ENCODE measurements at regions not wholly inside any gene's neighbourhood (a gene's known extent, or its start where the extent isn't known, plus 50 kb on each side); places are given as distances from the start of the nearest gene placed in this dataset.
A peak's percentile ranks its signal among the peaks of the same experiment; 100 is the strongest.
"Not testable (repeated sequence)": the region's sequence is repeated elsewhere in the genome, so short reads cannot be mapped to it uniquely, and the experiment has no call there.

DNA sequence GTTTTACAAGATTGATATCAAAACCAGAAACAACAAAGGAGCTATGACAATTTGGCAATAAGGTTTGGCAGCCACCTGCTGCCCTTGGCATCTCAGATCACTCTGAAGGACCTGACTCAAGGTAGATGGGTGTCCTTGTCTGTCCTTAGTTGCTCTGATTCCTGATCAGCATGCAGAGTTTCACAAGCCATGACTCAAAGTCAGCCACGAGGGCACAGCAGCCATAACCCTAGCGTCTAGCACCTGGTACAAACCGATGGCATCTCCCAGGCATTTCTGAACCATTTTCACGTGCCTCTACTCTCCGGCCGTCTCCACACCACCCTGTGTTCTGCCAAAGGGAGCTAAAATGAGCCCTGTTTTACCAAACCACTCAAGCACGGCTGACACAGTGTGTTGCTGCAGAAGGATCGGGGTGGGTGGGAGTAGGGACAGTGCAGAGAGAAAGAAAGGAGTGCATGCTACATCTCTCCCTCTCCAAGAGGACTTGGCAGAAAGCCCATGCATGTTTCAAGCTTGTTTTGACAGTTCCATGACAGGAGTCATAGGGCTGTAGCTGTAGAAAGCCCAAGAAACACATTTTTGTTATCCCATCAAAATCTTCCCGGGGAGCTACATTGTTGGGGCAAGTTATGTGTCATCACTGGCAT, 297.3 kb downstream of the ABCC12 start:
- DNase-seq (ENCODE audit: low spot score), result no peak

DNA sequence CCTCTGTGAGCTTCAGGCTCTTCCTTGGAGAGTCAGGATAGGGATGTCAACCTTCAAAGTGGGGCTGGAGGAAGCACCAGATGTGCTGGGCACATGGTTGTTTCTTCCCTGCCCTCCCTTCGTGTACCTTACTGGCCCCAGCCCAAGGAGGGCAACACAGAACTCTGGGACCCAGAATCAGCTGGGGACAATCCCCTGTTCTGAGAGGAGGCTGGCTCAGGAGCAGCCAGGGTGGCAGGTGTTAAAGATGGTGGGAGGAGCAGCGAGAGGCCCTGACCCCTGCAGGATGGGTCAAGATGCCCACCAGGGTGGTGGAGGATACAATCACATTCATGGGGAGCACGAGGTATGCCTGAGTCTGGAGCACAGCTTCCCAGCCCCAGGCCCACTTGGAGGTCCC, 300.4 kb downstream of the ABCC12 start:
- DNase-seq (ENCODE audit: low spot score), result no peak

DNA sequence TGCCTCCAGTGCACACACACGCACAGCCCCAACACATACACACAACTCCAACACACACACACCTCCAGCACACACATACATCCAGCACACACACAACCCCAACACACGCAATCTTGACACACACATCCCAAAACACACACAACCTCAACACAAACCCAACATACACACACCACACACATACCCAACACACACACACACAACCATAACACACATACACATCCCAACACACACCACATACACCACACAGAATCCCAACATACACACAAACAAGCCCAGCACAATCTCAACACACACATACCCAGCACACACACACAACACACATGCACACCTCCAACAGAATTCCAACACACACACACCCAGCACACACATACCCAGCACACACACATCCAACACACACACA, 301.1 kb downstream of the ABCC12 start:
- DNase-seq (ENCODE audit: low spot score), result no peak

DNA sequence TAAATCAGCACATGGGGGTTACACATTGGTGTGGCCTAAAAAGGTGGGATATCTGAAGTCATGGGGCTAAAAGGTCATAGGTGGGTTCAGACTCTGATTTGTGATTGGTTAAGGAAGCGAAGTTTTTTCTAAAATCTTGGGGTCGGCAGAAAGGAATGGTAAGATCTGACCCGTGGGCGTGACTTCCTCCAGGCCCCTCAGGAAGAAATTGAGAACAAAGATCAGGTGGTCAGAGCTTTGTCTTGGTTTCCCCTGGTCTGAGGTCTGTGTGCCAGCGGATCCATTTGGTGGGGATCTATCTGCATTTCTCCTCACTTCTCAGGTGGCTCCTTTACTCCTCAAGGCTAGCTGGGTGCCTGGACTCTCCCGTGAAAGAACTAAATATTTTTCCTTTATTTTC, 302.8 kb downstream of the ABCC12 start:
- DNase-seq (ENCODE audit: low spot score), result no peak

DNA sequence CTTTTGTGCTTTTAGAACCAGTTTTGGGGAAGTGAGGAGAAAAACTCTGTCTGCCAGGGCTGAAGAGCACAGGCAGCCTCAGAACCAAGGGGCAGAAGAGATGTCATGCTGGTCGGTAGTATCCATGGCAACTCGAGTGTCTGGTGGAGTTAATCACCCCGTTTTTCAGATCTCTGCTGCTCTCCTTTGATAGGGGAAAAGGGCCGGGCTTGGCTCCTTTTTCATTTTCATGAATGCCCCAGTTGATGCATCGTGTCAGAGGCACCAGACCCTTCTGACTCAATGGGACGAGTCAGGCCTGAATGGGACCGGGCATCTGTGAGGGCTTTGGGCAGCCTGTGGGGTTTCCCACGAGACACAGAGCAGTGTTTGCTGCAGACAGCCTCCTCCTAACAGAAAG, 304.6 kb downstream of the ABCC12 start:
- no peak for DNase-seq (ENCODE audit: low spot score)

DNA sequence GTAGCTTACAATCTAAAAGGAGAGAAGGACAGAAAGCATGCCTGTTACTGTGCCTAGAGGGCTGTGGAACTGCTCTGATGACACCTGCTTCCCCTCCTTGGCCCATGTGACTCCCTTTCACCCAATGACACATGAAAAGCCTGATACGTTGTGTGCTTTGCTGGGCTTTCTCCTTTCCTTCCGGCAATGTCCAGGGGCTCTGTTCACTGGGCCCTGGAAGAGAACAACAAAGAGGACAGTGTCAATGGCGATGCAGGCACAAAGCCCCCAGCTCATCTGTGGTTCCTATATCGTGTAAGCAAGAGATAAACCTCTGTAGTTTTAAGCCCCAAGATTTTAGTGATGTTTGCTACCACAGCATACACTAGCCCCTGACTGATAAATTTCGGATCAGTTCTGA, 306.1 kb downstream of the ABCC12 start:
- DNase-seq (ENCODE audit: low spot score), result no peak

DNA sequence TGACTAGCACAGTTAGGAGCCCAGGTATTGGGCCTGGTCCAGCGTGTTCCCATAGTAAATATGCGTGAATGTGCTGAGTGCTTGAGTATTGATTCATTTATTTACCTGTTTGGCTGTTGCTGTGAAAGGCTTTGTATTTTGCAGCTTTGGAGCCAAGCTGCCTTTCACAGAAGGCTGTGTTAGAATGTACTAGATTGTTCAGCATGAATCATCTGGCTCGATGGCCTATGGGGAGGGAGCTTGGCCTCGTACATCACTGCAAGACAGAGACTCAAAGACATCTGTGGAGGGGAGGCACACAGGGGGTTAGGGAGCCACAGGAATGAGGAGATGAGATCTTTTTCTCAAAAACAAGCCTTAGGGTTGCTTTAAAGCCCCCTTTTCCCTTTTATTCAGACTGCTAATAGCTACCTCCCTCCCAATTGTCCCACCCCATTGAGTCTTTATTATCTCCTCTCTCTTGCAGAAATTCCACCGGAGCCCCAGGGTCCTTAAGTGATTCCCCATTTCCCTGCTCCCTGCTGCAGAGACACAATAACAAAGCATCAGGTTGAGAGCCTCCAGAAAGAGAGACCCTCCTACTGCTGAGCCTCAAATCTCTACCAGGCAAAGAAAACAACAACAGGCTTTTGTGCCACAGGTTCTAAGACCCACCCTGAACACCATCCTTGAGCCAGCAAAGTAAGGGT, 307.2 kb downstream of the ABCC12 start:
- peak; percentile 34 for DNase-seq (ENCODE audit: low spot score)

DNA sequence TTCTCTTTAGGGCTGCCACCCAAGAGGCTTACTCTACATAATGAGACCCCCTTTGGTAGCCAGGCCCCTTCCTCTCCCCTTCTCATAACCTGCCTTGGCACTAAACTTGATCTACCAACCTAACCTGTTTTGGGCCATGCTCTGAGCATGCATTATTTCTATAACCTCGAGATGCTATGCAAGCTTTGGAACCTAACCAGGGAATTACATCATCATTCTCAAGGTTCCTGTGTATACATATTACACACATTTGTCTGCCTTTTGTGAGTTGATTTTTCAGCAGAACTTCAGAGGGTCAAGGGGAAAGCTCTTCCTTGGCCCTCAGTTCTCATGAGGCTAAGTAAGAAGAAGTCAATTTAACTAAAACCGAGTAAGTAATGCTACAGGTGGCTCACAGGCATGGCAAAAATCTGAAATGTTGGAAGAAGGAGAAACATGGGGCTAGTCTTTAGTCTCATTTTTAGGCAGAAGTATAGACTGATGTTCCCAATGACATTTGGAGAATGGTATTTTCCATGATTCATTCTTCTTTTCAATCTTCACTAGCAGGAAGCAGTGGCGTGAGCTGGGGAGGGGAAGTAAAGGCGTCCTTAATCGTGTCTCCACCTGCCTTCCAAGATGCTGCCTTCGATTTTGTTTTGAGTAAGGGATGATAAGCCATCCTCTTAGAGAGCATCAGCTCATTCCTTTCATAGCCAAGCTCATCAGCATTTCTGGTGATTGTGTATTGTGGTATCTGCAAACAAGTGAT, 308.4 kb downstream of the ABCC12 start:
- DNase-seq (ENCODE audit: low spot score), result no peak

DNA sequence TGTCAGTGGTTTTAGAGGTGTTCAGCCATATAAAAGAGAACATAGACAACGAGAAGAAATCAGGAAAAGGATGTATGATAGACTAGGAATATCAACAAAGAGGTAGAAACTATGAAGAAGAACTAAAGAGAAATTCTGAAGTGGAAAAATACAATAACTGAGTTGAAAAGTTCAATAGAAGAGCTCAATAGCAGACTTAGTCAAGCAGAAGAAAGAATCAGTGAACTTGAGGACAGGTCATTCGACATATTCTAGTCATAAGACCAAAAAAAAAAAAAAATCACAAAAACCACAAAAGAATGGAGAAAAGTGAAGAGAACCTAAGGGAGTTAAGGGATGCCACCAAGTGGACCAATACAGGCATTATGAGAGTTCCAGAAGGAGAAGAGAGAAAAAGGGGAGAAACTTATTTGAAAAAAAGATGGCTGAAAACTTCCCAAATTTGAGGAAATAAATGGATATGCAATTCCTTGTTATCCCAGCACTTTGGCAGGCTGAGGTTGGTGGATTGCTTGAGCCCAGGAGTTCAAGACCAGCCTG, 321.2 kb downstream of the ABCC12 start:
- no peak for DNase-seq (ENCODE audit: low spot score)

DNA sequence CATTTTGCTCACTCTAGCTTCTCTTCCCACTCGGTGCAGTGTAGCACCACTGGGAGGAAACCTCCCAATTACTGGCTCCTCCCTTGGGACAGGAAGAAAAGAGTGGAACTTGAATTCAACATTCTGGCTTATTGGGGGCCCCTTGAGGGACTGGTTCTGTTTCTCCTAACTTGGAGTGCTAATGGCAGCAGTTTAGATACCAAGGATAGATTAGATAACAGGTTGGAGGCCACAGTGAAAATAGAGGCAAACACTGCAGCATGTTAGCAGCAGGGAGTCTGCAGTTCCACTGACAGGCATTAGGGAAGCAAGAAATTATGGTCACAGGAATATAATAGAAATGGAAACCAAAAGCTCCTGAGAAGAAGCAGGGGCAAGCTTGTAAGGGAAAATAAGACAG, 322.0 kb downstream of the ABCC12 start:
- DNase-seq (ENCODE audit: low spot score), result no peak

DNA sequence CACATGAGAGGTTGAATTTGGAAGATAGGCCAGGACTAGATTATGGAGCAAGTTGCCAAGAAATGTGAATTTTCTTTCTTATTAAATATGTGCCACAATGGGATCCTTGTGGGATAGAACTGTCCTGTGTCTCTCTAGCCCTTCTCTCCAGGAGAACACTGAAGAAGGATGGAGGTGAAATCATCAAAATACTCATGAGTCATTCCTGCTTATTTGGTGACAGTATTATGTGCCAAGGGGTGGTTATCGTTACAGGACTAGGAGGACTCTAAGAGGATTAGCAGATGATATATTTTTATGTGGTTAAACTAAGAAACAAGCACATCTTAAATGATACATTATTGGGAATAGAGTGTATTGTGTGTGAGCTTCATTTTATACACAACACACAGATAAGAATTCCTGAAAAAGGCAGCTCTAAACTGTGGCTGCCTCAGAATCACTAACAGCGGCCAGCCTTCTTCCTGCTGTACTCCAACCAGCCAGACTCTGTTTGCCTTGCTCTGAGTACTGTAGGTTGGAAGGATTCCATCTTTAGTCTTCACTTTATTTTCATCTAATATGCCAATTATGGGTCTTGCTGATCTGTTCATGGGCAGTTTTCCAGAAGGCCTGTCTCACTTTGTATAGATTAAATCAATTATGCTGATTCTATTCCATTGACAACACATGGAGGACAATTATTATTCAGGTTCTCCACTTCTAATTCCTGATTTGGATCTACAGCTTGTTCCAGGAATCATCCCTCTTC, 325.8 kb downstream of the ABCC12 start:
- no peak for DNase-seq (ENCODE audit: low spot score)

DNA sequence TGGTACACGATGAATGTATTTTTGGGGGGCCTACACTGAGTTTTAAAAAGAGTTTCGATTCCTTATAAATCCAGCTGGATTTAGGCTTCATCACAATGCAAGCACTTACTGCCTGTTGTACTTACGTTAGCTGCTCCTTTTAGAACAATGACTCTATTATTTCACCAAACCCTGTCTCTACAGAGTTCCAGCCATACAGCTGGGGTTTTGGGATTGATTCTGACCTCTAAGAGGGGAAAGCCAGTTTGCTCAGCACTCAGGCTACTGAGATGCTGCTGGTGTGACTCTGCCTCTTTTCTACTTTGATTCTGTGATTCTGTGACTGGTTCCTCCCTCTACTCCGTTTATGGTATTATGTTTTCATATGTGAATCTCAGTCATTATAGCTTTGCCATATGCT, 329.7 kb downstream of the ABCC12 start:
- DNase-seq (ENCODE audit: low spot score), result no peak

DNA sequence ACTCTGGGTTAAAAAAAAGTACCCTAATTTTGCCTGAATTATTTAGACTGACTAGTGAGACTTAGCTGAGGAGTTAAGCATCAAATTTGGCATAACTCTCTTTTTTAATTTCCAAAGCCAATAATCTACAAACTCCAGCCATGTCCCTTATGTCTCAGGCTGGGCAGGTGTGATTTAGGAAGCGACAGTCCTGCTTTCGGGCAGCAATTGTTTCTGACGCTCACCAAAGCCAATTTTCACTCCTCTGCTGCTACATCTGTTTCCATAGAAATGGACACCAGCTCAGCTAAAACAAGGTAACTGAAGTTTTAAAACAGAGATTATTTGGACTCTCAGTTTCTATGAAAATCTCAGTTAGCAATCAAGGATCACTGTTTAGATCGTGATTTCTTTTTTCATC, 338.7 kb downstream of the ABCC12 start:
- DNase-seq (ENCODE audit: low spot score), result no peak

DNA sequence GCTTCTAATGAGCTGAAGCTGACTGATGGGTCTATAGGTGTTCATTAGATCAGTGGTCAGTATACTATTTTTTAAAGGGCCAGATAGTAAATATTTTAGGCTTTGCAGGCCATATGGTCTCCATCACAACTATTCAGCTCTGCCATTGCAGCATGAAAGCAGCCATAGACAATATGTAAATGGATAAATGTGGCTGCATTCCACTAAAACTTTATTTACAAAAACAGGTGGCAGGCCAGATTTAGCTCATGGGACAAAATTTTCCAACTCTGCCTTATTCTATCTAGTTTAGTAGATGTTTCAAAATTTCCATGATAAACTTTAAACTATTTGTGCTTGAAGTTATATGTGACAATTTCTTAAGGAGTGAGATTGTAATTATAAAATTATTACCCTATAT, 339.3 kb downstream of the ABCC12 start:
- DNase-seq (ENCODE audit: low spot score), result no peak

DNA sequence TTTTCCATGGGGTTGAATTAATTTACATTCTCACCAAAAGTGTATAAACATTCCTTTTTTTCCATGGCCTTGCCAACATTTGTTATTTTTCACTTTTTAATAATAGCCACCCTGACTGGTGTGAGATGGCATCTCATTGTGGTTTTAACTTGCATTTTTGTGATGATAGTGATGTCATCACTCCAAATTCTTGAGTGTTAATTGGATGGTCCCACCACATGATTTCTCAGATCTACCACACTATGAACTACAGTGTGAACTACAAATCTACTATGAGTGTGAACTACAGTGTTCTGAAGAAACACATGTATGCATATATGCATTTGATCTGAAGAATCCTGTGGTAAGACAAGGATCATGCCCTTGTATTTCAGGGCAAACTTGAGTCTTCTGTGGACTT, 340.1 kb downstream of the ABCC12 start:
- no peak for DNase-seq (ENCODE audit: low spot score)

DNA sequence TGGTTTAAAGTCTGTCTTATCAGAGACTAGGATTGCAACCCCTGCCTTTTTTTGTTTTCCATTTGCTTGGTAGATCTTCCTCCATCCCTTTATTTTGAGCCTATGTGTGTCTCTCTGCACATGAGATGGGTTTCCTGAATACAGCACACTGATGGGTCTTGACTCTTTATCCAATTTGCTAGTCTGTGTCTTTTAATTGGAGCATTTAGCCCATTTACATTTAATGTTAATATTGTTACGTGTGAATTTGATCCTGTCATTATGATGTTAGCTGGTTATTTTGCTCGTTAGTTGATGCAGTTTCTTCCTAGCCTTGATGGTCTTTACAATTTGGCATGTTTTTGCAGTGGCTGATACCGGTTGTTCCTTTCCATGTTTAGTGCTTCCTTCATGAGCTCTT, 344.0 kb downstream of the ABCC12 start:
- DNase-seq (ENCODE audit: low spot score), result not testable (repeated sequence)

DNA sequence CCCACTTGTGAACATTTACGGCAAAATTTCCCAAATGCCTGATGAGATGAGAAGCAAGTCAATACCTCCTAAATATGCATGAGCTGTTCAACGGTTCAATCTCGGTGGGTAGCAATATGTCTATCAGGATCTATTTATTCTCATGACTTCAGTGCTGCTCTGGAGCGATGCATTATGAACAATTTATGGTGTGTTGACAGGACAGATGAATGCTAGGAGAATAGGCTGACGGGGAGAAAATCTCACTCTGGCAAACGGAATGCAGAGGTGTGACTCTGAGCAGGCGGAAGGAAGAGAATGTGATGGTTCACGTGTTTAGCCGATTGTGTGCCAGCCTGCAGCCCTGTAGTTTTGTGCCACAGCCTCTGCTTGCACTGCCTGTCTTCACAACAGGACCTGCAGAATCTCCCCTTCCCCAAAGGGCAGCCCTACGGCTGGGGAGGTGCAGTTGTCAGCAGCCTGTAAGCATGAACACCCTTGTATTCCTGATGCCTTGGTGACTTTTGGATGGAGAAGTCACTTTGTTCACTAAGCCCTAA, 345.2 kb downstream of the PHKB start:
- DNase-seq (ENCODE audit: low spot score), result no peak

DNA sequence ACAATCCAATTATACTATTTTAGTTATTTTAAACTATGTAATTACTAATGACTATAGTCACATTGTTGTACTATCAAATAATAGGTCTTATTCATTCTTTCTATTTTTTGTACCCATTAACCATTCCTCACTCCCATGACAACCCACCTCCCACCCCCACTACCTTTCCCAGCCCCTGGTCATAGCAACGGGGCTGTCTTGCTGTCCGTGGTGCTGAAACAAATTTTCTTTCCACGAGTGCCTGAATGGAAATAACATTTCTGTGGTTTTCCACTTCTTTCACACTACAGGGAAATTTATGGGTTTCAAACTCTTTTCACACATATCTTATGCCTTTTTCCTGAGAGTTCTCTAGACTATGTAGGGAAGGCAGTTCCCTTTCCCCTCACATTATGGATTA, 326.6 kb downstream of the PHKB start:
- no peak for DNase-seq (ENCODE audit: low spot score)

DNA sequence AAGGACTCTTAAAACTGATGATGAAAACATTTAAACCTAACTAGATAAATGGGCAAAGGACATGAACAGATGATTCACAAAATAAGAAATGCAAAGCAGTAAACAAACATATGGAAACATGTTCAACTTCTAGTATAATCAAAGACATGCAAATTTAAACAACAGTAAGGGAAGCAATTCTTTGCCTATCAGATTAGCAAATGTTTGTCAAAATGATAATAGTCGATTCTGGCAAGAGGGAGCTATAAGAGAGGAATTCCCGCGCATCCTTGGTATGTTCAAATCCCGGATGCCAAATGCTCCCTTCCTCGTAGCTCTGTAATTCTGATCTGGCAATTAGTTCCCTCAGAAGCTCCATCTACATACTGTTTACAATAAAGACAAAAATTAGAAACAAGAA, 320.5 kb downstream of the PHKB start:
- DNase-seq (ENCODE audit: low spot score), result no peak

DNA sequence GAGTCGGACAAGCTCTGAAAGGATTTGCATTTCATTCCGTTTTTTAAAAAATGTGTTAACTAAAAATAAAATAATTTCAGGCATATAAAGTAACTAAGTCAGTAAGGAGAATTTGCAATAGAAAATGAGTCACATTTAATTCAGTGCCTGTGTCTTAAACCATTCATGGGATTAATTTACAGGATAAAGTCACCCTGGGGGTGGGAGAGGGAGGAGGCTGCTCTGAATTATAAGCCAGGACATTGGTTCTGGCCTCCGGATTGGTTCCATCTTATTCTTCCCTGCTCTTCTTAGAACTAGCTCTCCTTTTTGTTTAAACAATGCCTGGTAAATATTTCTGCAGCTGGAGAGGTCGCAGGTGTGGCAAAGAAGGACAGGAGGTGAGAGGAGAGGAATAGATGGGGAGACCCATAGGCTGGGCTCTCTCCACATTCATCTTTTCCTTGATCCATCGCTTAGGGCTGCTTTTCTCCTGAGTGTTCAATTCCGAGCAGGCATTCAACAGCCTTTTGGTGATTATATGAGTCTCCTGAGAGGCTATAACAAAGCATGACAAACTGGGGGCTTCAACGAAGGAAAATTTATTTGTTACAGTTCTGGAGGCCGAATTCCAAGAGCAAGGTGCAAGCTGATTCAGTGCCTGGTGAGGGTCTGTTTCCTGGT, 319.2 kb downstream of the PHKB start:
- no peak for DNase-seq (ENCODE audit: low spot score)

Measured in mucosa of gallbladder (tissue), 1 donor.